HG03575 (cell line): ENCODE measurements at regions not wholly inside any gene's neighbourhood (a gene's known extent, or its start where the extent isn't known, plus 50 kb on each side); places are given as distances from the start of the nearest gene placed in this dataset.

ENCODE experiments used
- ATAC-seq: cut with Tn5 transposase; IDR thresholded peaks from one replicate; pipeline ENCODE4 v1.9.1; 2021; ENCODE audit not compliant: unreplicated experiment, insufficient number of reproducible peaks, low FRiP score; ENCODE audit errors: extremely low read depth

DNA sequence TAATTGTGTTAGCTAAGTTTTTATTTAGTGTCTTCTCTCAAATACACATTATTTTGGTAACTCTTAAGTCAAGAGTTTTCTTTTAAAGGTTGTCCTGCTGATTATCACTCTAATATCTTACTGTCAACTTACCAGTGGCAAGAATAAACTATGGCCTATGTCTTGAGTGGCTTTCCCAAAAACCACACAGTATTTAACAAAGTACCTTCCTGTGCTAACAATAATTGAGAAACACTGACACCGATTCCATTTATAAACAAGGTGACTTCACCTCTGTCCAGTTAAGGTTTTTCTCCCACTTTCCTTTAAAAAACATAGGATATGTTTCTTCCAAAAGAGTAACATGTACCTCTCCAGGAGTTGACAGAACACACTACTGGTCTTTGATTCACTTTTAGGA is 234.3 kb upstream of the CD96 start:
- no peak for ATAC-seq

DNA sequence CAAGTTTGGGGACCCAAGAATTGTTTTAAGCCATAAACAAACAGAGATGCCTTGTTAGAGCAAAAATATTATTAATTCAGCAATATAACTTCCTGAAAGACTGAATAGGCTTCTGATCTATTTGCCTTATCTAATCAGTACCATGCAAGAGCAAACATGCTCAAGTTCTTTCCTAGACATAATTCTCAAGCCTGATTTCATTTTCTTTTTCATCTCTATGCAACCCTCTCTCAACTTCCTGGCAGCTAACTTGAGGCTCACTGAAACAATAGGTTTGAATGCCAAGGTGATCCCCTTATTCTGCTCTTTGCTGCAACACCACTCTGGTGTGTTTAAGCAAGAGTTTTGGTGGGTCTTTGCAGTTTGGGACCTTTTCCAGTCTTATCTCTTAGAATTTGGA is 230.9 kb upstream of the CD96 start:
- no peak for ATAC-seq

DNA sequence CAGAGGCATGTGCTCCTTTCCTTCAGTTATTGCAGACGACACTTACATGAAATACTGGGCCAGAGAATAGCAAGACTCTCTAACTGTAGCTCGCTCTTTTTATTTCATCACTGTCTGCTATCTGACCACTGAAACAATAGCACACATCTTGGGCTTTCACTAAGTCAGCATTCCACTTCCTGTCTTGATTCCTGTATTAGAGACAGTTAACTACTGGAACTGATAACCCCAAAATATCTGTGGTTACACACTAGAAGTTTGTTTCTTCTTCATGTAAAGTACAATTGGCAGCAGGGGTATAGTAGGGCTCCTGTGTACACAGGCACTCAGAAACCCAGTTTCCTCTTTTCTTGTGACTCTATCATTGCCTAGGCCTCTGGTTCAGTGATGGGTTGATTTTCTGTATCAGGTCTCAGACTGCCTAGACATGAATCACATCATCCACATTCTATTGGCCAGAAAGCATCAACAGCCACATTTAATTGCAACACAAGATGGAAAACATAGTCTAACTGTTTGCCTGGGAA is 230.2 kb upstream of the CD96 start:
- peak; percentile 85 for ATAC-seq

DNA sequence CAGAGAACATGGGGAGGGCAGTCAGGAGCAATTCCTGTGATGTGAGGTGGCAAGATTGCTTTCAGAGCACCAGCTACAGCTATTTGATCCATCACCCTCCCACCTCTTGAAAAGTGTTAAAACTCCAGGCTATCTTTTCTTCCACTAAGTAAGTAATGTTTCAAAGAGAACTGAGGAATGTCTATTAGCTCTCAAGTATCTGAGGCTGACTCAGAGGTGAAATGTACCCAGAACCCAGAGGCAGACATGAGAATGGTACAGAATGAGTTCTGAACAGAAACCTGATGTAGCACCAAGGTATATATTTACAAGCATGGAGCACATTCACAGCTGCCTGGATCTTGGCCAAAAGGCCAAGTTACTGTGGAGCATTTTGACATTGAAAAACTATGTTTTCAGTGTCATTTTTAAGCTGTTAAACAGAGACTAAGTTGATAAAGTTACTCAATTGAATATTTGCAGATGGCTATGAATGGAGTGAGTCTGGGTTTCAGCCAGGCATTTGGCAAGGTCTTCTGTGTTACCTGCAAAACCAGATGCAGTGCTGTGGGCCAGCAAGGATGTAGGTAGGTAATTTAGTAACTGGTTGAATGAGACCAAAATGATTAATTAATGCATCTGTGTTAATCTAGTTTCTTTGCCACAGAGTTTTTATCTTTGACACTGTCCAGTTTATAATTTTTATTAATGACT is 227.7 kb upstream of the CD96 start:
- ATAC-seq: no peak

DNA sequence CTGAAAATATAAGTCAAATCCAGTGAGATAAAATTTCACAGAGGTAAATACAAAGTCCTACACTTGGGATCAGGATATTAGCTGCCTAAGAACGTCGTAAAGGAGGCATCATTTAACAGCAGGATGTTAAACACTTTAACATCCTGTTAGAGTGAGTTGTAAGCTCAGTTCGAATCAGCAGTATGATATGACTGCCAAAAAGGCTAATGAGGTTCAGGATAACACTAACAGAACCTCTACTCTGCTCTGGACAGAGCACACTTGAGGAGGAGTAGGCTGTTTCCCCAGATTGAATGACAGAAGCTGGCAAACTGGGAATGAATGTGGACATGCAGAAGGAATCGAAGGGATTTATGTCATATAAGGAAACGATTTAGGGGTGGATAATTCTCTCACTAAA is 227.1 kb upstream of the CD96 start:
- ATAC-seq: no peak

DNA sequence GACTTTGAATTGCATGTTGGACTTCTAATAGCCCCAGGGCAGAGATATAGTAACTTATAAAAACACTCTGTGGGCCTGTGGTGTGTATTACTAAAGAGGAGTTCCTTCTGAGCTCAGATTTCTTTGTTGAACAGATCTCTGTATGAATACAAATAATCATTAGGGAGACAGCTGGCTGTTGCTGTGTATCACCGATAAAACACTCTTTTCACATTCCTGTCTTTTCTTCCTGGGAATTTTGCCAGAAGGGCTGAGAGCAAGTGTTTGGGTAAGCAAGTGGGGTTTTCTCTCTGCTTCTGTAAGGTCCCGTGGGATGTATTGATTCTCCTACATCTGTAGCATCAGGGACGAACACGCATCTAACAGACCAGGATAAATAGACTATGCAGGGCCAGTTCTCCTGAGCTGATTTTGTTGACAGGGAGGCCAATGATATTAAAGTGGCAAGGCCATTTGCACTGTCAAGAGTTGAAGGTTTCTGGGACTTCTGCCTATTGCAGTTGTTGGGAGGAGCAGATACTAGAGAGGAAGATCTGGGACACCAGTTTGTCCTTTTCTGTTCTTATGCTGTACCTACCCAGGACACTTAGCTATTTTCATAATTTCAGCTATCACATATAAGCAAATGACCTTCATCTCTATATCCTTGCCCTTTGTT is 225.9 kb upstream of the CD96 start:
- no peak for ATAC-seq

DNA sequence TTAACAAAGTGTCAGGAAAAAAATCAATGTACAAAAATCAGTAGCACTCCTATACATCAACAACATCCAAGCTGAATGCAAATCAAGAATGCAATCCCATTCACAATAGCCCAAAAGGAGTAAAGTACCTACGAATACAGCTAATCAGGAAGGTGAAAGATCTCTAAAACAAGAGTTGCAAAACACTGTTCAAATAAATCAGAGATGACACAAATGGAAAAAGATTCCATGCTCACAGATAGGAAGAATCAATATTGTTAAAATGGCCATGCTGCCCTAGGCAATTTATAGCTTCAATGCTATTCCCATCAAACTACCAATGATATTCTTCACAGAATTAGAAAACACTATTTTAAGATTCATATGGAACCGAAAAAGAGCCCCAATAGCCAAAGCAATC is 223.7 kb upstream of the CD96 start:
- ATAC-seq: no peak

DNA sequence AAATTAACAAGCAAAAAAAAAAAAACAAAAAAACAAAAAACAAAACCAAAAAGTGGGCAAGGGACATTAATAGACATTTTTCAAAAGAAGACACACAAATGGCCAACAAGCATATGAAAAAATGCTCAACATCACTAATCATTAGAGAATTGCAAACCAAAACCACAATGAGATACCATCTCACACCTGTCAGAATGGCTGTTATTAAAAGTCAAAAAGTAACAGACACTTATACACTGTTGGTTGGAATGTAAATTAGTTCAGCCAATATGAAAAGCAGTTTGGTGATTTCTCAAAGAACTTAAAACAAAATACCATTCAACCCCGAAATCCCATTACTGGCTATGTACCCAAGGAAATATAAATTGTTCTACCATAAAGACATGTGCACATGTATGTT is 222.4 kb upstream of the CD96 start:
- no peak for ATAC-seq

DNA sequence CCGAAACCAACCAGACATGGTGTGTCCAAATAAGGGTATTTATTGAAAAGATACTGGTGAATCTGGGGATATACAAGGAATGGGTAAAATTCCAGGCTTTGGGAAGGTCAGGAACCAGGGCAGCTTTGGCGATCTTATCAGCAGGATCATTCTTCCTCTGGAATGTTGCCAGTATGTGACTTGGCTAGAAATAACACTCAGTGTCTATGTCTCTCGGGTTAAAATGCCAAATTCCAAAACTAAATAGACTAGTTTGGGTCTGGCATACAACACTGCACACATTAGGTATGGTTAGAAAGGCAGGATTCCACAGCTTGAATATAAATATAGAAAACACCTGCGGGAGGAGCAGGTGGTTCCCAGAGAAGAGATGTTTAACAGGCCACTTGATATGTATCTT is 220.2 kb upstream of the CD96 start:
- ATAC-seq: no peak

DNA sequence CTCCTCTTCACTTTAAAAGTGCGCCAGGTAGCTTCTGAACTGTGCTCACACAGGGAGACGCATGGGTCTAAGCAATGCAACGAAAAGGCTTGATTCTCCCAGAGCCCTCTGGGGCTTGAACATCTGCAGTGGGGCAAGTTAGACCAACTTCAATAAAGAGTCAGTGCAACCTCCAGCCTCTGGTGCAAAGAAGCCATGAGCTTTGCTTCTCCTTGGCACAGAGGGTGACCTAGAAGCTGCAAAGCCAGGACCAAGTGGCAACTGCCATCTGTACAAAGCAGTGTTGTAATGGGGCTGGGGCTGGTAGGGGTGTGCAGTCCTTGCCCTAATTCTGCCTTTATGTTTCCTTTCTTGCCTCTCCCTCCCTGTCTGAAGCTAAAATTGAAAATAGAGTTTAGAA is 219.0 kb upstream of the CD96 start:
- no peak for ATAC-seq

DNA sequence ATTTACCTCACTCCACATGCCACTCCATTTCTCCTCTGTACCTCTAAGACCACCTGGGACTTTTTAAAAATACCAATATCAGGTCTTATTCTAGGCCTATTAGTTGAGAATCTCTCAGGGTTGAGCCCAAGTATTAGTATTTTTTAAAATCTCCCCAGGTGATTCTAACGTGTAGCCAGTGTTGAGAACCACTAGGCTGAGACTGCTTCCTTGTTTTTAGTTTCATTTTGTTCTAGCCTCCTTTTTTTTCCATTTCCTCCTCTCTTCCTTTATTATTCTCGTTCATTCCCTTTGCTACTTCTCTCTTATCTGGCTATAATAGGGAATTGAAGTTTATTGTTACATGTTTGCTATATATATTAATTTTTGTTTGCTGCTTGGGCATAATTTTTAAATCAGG is 217.8 kb upstream of the CD96 start:
- no peak for ATAC-seq

DNA sequence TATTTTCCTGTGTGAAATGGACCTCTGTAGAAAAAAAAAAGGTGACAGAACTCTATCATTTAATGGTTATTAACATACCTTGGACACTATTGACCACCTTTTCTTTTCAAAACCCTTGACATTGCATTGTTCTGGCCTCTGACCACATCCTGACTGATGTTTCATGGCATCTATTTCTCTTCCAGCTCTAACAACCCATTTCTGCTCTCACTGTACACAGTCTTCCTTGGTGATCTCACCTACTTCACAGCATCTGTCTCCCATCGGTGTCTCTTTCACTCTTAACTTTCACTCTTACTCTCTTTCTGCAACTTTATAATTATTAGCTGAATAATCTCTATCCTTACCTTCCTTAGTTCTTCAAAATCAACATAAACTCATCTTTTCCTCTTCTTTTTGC is 217.4 kb upstream of the CD96 start:
- peak; percentile 37 for ATAC-seq

DNA sequence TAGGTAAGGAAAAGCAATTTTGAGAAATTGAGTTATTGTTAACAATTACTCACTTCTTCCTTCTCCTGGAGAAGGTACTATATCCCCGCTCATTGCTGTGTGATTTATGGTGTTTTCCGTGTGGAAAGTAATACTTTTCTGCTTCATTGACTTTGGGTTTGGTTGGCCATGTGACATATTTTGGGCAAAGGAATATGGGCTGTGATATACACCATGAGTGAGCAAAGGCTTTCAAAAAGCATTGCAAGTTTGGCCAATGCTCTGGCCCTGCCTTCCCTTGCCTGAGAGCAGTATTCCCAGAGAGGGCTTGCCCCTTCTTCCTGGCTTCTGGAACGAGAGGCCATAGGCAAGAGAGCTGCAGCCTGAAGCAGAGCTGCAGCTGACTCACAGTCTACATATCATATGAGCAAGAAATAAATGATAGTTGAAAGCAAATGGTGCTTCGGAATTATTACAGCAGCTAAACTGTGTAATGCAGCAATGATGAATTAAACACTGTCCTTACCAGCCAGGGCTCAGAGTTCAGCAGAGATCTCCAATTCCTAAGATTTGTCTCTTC is 216.8 kb upstream of the CD96 start:
- no peak for ATAC-seq

DNA sequence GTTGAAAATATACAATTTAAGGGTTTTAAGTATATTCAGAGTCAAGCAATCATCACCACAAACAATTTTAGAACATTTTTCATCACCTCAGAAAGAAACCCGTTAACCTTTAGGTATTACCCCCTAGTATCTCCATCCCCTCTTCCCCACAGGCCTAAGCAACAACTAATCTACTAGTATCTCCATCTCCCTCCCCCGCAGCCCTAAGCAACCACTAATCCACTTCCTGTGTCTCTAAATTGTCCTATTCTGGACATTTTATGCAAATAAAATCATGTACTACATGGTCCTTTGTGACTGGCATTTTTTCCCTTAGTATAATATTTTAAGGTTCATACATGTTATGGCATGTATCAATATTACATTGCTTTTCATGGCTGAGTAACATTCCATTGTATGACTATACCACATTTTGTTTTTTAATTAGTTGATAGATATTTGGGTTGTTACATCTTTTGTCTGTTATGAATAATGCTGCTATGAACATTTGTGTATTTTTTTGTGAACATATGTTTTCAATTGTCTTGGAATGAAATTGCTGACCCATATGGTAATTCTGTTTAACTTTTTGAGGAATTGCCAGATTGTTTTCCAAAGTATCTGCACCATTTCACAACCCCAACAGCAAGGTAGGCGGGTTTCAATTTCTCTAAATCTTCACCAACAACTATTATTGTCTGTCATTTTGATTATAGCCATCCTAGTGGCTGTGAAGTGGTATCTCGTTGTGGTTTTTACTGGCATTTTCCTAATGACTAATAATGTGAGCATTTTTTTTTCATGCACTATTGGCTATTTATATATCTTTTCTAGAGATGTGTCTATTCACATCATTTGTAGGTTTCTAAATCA is 215.6 kb upstream of the CD96 start:
- peak; percentile 49 for ATAC-seq

DNA sequence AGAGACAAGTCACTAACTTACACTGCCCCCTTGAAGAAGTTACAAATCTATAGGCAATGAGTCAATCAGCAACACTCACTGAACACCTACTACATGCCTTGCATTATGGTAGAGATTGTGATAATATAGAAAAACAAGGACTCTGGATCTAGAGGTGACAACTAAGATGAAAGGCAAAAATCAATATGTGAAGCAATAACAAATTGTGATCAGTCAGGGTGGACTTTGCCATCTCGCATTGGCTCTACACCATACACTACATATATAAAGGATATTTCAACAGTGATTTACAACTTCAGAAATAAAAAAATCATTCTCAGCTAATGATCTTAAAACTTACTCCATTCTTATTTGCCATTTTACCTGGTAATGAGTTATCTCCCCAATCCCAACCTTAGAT is 210.7 kb upstream of the CD96 start:
- ATAC-seq: no peak

DNA sequence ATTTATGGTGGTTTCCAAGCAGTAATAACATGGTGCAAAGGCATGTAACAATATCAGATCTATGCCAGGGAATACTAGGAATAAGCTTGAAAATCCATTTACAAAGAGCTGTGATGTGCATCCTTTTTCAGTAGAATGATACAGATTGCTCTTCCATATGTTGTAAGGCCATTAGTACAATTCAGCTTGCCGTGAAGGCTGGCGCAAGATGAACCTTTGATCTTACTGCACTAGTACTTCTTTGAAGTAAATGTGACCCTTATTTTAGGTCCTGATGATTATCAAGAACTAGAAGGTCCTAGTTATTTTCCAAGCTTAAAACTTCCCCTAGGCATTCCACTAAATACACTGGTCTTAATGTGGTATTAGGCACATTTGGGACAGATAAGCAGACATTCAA is 210.1 kb upstream of the CD96 start:
- no peak for ATAC-seq

DNA sequence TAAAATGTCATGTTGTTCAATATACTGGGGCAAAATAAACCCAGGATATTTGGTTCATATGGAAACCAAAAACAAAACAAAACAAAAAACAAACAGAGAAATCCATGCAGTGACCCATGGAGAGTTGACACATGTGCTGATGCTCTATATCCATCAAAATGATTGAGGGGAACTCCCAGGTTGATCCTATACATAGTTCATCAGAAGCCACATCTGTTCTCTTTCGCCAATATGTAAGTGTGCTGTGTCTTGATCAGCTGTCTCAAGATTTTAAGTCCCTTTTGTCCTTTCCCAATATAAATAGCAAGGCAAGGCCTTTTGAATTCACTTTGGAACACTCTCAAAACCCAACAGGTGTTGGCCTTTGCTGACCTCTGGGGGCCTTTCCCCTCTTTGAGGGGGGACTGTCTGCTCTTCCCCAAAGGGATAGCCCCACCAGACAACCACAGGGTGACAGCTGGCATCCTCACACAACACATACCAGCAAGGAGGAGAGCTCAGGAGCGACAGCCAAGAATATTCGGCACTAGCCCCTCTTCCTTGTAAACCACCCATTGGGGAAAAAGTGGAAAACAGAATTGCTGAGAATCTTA is 209.4 kb upstream of the CD96 start:
- no peak for ATAC-seq

DNA sequence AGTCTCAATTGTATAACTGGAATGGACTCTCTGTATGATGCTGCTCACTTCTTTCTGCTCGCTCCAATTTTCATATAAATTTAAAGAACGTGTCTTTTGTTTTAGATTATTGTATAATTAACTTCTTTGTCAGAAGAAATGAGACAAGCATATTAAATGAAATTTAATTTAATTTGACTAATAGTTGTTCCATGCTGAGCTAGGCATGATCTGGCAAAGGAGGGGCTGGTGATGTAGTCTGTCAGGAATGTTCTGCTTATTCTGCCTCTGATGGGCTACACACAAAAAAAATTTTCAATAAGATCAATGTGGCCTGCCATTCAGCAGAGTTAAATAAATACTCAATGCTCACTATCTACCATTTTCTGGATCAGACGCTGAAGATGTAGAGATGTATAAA is 208.4 kb upstream of the CD96 start:
- no peak for ATAC-seq
